Ovary (tissue), 3 donors: ENCODE measurements at regions not wholly inside any gene's neighbourhood (a gene's known extent, or its start where the extent isn't known, plus 50 kb on each side); places are given as distances from the start of the nearest gene placed in this dataset.

ENCODE experiments used
- EP300 ChIP-seq: sonication (generic); formaldehyde crosslinking; IDR thresholded peaks from one replicate; pipeline ENCODE4 v1.6.1; 2017; ENCODE audit warnings: antibody characterized with exemption
- POLR2A ChIP-seq: fragments of 450-650 bp; IDR thresholded peaks from one replicate; pipeline ENCODE4 v1.6.1; 2017; ENCODE audit warnings: antibody characterized with exemption, mild to moderate bottlenecking, moderate library complexity
- TF ChIP-seq, protein P1 (sequence below), 3 donors: fragments of 450-650 bp in 2 of 3; fragments of 200-600 bp in 1 of 3; IDR thresholded peaks; one replicate each; pipeline versions ENCODE4 v1.5.1 to v1.8.0; 2016 to 2022; ENCODE audit warnings: antibody characterized with exemption in 3 of 3, mild to moderate bottlenecking in 1 of 3
- donor health status: DM: no; HTN: no; CAD: no.

DNA sequence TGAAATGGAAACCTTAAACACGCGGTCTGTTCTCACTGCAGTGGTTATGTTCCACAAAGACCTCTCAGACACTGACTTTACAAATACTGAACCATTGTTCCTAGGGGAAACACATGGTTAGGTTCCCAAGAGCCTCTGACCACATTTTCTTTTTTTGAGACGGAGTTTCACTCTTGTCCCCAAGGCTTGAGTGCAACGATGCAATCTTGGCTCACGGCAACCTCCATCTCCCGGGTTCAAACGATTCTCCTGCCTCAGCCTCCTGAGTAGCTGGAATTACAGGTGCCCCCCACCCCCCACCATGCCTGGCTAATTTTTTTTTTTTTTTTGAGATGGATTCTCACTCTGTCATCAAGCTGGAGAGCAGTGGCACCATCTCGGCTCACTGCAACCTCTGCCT lies 179.7 kb downstream of the RBFOX3 start:
- no peak for TF ChIP-seq POLR2A
- no peak for TF ChIP-seq EP300
- TF ChIP-seq, protein P1, sequence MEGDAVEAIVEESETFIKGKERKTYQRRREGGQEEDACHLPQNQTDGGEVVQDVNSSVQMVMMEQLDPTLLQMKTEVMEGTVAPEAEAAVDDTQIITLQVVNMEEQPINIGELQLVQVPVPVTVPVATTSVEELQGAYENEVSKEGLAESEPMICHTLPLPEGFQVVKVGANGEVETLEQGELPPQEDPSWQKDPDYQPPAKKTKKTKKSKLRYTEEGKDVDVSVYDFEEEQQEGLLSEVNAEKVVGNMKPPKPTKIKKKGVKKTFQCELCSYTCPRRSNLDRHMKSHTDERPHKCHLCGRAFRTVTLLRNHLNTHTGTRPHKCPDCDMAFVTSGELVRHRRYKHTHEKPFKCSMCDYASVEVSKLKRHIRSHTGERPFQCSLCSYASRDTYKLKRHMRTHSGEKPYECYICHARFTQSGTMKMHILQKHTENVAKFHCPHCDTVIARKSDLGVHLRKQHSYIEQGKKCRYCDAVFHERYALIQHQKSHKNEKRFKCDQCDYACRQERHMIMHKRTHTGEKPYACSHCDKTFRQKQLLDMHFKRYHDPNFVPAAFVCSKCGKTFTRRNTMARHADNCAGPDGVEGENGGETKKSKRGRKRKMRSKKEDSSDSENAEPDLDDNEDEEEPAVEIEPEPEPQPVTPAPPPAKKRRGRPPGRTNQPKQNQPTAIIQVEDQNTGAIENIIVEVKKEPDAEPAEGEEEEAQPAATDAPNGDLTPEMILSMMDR (IDR thresholded peaks at IDR 0.05): no peak
